DND-41 (cell line): ENCODE measurements at regions not wholly inside any gene's neighbourhood (a gene's known extent, or its start where the extent isn't known, plus 50 kb on each side); places are given as distances from the start of the nearest gene placed in this dataset.

ENCODE experiments used
- EZH2 ChIP-seq: IDR thresholded peaks from 3 replicates; pipeline ENCODE4 v1.6.1; 2012; ENCODE audit warnings: borderline replicate concordance, low read depth, mild to moderate bottlenecking, moderate library complexity, low read length, inconsistent platforms; ENCODE audit not compliant: severe bottlenecking
- TF ChIP-seq, protein P1 (sequence below): IDR thresholded peaks from 2 replicates; pipeline ENCODE4 v1.5.1; 2012; ENCODE audit warnings: borderline replicate concordance, low read length, moderate library complexity, mild to moderate bottlenecking; ENCODE audit not compliant: poor library complexity, severe bottlenecking; ENCODE audit errors: extremely low read depth

DNA sequence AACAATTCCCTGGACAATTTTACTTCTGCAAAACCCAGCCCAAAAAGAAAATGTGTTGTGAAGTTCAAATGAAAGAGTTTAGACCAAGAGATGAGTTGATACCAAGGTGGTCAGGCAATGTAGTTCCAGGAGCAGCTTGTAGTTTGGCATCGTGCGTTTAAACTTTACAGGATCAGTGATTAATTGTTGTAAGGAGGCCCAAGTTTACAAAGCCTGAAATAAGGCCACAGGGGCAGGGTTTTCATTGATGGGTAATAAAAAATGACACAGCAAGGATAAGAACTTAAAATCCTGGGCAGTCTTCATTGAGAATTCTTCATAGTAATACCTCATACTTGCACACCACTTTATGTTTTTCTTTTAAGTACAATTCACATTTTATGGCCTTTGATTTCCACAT lies 463.9 kb upstream of the HNRNPA3 start:
- TF ChIP-seq EZH2 = no peak
- TF ChIP-seq, protein P1, sequence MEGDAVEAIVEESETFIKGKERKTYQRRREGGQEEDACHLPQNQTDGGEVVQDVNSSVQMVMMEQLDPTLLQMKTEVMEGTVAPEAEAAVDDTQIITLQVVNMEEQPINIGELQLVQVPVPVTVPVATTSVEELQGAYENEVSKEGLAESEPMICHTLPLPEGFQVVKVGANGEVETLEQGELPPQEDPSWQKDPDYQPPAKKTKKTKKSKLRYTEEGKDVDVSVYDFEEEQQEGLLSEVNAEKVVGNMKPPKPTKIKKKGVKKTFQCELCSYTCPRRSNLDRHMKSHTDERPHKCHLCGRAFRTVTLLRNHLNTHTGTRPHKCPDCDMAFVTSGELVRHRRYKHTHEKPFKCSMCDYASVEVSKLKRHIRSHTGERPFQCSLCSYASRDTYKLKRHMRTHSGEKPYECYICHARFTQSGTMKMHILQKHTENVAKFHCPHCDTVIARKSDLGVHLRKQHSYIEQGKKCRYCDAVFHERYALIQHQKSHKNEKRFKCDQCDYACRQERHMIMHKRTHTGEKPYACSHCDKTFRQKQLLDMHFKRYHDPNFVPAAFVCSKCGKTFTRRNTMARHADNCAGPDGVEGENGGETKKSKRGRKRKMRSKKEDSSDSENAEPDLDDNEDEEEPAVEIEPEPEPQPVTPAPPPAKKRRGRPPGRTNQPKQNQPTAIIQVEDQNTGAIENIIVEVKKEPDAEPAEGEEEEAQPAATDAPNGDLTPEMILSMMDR = no peak
